C4-2B (cell line): ENCODE measurements at regions not wholly inside any gene's neighbourhood (a gene's known extent, or its start where the extent isn't known, plus 50 kb on each side); places are given as distances from the start of the nearest gene placed in this dataset.
"Not testable (repeated sequence)": the region's sequence is repeated elsewhere in the genome, so short reads cannot be mapped to it uniquely, and the experiment has no call there.

Experiments used
- H3K27ac ChIP-seq: fragments of 450-650 bp; 2 replicates; pipeline ENCODE4 v1.5.1; 2017
- CTCF ChIP-seq: fragments of 450-650 bp; conservative IDR thresholded peaks from 2 replicates; pipeline ENCODE4 v1.5.1; 2017; ENCODE audit warnings: mild to moderate bottlenecking
- ZFX ChIP-seq: fragments of 450-650 bp; IDR thresholded peaks from 2 replicates; pipeline ENCODE4 v1.6.1; 2017

GRCh38 chr14:105900398-105901160 is 374.2 kb downstream of the TMEM121 start:
- TF ChIP-seq ZFX (no peak), CTCF (no peak)

GRCh38 chr14:105901226-105901625 is 374.8 kb downstream of the TMEM121 start:
- TF ChIP-seq CTCF (no peak), ZFX (no peak)
- no peak overlapping the region for H3K27ac ChIP-seq

More at GRCh38 chr14:105900398-105901160, 374.2 kb downstream of the TMEM121 start:
- no peak overlapping the region for H3K27ac ChIP-seq

- TF ChIP-seq CTCF (no peak), ZFX (no peak)
- no peak overlapping the region for H3K27ac ChIP-seq
Observed at GRCh38 chr14:105902131-105902898, 375.9 kb downstream of the TMEM121 start.

GRCh38 chr14:105902899-105903165 is 376.4 kb downstream of the TMEM121 start:
- H3K27ac ChIP-seq = not testable (repeated sequence)

GRCh38 chr14:105903971-105904370 is 377.6 kb downstream of the TMEM121 start:
- no peak overlapping the region for H3K27ac ChIP-seq
- TF ChIP-seq CTCF = no peak
- TF ChIP-seq ZFX = no peak

- no peak for TF ChIP-seq CTCF
- no peak for TF ChIP-seq ZFX
- H3K27ac ChIP-seq = no peak overlapping the region
Observed at GRCh38 chr14:105904379-105904778, 378.0 kb downstream of the TMEM121 start.

- TF ChIP-seq ZFX = no peak
- no peak for TF ChIP-seq CTCF
- no peak overlapping the region for H3K27ac ChIP-seq
Observed at GRCh38 chr14:105905456-105905855, 379.1 kb downstream of the TMEM121 start.

- no peak overlapping the region for H3K27ac ChIP-seq
- TF ChIP-seq ZFX (no peak), CTCF (no peak)
Observed at GRCh38 chr14:105907276-105907675, 380.9 kb downstream of the TMEM121 start.
